GM18508 (cell line): ENCODE measurements at regions not wholly inside any gene's neighbourhood (a gene's known extent, or its start where the extent isn't known, plus 50 kb on each side); places are given as distances from the start of the nearest gene placed in this dataset.
"Not testable (repeated sequence)": the region's sequence is repeated elsewhere in the genome, so short reads cannot be mapped to it uniquely, and the experiment has no call there.

Source experiments
- ATAC-seq: cut with Tn5 transposase; IDR thresholded peaks from one replicate; pipeline ENCODE4 v1.9.1; 2021; ENCODE audit warnings: moderate number of reproducible peaks; ENCODE audit not compliant: insufficient read depth, unreplicated experiment

DNA sequence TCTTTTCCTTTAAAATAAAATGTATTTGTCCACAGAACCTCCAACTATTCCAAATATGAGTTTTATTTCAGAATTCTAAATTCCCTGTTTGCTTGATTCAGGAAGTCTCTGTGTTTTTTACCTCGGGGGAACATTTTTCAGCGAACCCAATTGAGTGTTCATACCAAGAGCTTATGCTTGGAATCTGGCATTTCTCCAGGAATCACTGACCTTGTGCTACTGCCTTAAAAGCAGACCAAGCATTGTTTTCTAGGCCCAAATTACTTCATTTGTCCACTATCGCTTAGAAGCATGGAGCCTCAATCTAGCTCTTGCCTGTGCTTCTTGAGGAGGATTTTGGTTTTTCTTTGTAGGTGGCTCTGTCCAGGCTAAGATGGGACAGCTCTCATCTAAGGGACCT is 59.4 kb downstream of the EBLN1 start:
- no peak for ATAC-seq

DNA sequence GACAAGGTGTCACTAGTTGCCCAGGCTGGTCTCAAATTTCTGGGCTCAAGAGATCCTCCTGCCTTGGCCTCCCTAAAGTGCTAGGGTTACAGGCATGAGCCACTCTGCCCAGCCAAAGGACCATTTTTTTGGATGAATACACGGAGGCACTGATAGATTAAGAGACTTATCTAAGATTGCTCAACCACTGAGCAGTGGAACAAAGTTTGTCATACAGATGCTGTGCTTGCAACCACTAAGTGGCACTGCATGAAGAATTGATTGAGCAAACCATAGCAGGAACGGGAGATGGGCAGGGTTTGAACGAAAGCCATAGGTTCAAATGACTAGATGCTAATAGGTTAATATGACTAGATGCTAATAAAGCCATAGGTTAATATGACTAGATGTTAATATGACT is 61.1 kb downstream of the EBLN1 start:
- no peak for ATAC-seq

DNA sequence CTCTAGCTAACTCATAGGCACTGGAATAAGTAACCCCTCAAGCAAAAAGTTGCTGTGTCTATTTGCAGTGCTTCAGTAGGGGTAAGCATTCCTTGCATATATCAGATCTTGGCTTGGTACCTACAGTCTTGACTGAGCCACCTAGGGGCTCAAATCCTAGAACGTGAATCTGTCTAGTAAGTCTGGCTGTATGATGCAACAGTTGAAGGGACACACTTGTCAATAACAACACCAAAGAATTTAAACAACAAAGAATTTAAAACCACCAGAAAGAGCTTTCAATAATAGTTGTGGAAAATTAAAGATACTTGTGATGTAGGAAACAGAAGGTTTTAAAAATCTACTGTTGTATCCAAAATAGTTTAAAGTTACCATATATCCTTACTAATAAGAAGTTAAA is 65.4 kb downstream of the EBLN1 start:
- no peak for ATAC-seq

DNA sequence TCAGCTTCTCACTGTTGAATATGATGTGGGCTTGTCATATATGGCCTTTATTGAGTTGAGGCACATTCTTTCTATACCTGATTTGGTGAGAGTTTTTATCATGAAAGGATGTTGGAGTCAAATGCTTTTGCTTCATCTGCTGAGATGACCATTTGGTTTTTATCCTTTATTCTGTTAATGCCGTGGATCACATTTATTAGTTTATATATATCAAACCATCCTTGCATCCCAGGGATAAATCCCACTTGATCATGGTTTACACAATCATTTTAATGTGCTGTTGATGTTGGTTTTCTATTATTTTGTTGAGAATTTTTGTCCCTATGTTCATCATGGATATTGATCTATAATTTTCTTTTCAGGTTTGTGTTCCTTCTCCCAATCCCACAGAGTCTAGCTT is 67.0 kb downstream of the EBLN1 start:
- ATAC-seq, result no peak

DNA sequence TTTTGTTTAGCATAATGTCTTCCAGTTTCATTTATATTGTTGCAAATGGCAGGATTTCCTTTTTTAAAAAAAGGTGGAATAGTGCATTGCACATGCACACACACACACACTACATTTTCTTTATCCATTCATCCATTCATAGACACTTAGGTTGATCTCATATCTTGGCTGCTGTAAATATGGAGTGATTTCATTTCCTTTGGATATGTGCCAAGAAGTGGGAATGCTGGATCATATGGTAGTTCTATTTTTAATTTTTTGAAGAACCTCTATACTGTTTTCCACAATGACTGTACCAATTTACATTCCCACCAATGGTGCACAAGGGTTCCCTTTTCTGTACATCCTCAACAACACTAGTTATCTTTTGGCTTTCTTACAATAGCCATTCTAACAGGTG is 68.9 kb downstream of the EBLN1 start:
- no peak for ATAC-seq

DNA sequence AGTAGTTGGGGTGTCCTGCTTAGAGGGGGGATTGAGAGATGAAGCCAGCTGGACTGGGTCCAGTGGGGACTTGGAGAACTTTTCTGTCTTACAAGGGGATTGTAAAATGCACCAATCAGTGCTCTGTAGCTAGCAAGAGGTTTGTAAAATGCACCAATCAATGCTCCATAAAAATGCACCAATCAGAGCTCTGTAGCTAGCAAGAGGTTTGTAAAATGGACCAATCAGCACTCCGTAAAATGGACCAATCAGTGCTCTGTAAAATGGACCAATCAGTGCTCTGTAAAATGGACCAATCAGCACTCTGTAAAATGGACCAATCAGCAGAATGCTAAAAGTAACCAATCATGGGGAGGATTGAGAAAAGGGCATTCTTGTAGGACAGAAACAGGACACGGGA is 71.9 kb downstream of the EBLN1 start:
- ATAC-seq, result not testable (repeated sequence)

DNA sequence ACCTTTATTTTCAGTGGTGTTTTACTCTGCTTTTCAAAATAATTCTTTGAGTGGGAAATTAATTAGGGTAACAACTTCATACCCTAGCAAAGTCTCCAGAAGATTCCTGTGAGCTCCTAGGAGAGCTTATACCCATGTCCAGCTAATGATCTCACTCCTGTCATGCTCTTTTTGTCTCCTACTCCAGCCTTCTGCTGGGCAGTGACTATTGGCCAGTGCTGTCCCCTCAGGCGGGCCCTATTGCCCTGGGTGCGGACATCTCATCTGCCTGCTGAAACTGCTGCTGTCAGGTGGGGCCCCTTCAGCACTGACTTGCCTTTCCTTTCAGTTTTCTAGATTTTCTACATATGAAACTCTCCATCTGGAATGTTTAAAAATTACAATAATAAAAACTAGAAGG is 80.3 kb downstream of the EBLN1 start:
- ATAC-seq, result no peak

DNA sequence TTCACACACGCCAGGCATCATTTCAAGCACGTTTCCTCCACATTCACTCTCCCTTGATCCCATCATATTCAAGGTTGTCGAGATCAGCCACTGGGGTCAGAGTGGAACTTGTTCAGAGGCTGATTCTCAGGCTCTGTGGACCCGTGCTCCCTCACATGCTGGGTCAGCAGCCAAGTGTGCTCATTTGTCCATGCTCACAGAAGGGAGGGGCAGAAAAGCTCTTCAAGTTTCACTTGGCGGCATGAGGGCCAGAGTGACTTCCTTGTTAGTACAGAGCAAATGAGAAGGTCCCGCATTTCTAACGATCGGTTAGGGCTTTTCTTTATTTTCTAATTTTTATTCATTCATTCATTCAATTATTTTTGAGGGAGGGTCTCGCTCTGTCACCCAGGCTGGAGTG is 82.2 kb downstream of the EBLN1 start:
- no peak for ATAC-seq

DNA sequence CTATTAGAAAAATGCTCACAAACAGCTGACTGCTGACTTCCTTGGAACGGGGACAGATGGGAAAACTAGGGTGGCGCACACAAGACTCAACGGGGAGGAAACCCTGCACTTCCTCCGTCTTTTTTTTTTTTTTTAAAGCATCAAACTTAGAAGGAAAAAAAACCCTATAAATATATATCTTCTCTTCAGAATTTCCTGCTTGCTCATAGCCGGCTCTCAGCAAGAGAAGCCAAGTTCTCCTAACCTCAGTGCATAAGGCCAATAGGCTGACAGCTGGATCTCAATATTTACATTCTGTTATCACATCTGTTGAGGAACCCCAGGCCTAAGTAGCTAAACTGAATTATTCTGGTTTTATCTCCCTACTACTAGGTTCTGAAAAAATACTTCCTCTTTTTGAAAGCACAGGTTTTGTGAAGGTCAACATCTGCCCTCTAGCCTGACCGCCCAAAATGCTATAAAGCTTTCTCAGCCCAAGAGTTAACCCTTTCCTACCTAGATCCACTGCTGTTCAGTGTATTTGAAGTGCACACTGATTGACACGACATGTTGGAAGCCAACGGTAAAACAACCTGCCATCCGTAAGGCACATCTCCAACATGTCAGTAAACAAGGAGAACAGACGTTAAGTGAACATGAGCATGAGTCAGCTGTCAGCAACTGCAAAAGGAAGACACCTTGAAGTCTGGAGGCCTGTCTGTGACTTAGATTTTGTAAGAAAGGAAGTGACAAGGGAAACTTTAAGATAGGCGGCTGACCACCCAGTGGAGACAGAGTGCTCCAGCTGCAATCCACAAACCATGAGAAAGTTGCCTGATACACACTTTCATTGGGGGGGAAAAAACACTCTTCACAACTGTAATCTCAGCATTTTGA is 83.8 kb downstream of the EBLN1 start:
- ATAC-seq, result peak; percentile 83

DNA sequence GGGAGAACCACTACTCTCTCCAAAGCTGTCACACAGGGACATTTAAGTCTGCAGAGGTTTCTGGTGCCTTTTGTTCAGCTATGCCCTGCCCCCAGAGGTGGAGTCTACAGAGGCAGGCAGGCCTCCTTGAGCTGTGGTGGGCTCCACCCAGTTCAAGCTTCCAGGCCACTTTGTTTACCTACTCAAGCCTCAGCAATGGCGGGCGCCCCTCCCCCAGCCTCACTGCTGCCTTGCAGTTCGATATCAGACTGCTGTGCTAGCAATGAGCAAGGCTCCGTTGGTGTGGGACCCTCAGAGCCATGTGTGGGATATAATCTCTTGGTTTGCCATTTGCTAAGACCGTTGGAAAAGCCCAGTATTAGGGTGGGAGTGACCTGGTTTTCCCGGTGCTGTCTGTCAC is 87.0 kb downstream of the EBLN1 start:
- not testable (repeated sequence) for ATAC-seq

DNA sequence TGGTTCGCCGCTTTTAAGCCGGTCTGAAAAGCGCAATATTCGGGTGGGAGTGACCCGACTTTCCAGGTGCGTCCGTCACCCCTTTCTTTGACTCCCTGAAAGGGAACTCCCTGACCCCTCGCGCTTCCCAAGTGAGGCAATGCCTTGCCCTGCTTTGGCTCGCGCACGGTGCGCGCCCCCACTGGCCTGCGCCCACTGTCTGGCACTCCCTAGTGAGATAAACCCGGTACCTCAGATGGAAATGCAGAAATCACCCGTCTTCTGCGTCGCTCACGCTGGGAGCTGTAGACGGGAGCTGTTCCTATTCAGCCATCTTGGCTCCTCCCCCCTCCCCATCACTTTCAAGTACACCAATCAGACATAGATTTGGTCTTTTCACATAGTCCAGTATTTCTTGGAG is 88.2 kb downstream of the EBLN1 start:
- not testable (repeated sequence) for ATAC-seq

DNA sequence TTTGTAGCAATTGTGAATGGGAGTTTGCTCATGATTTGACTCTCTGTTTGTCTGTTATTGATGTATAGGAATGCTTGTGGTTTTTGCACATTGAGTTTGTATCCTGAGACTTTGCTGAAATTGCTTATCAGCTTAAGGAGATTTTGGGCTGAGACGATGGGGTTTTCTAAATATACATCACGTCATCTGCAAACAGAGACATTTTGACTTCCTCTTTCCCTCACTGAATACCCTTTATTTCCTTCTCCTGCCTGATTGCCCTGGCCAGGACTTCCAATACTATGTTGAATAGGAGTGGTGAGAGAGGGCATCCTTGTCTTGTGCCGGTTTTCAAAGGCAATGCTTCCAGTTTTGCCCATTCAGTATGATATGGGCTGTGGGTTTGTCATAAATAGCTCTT is 96.6 kb downstream of the EBLN1 start:
- not testable (repeated sequence) for ATAC-seq

DNA sequence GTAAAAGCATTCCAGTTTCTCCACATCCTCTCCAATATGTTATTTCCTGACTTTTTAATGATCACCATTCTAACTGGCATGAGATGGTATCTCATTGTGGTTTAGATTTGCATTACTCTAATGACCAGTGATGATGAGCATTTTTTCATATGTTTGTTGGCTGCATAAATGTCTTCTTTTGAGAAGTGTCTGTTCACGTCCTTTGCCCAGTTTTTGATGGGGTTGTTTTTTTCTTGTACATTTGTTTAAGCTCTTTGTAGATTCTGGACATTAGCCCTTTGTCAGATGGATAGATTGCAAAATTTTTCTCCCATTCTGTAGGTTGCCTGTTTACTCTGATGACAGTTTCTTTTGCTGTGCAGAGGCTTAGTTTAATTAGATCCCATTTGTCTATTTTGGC is 97.7 kb downstream of the EBLN1 start:
- not testable (repeated sequence) for ATAC-seq

DNA sequence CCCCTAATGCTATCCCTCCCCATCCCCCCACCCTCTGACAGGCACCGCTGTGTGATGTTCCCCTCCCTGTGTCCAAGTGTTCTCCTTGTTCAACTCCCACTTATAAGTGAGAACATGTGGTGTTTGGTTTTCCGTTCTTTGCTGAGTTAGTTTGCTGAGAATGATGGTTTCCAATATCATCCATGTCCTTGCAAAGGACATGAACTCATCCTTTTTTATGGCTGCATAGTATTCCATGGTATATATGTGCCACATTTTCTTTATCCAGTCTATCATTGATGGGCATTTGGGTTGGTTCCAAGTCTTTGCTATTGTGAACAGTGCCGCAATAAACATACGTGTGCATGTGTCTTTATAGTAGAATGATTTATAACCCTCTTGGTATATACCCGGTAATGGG is 98.2 kb downstream of the EBLN1 start:
- not testable (repeated sequence) for ATAC-seq

DNA sequence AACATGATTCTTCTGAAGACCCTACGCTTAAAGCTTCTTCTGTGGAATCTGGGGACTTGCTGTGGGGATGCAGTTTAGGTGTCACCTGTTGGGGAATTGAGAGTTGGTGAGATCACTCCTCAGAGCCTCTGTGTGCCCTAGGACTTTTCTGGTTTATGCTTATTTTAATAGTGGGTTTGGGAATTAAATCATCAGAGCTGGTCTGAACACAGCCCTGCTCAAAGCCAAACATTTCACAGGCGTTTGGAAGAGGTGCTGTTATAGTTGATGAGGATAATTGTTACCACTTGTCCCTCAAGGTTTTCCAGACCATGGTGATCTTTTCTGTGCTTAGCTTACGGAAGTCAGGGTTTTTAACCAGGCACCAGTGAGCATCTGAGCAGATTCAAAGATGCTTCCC is 106.1 kb downstream of the EBLN1 start:
- ATAC-seq, result no peak

DNA sequence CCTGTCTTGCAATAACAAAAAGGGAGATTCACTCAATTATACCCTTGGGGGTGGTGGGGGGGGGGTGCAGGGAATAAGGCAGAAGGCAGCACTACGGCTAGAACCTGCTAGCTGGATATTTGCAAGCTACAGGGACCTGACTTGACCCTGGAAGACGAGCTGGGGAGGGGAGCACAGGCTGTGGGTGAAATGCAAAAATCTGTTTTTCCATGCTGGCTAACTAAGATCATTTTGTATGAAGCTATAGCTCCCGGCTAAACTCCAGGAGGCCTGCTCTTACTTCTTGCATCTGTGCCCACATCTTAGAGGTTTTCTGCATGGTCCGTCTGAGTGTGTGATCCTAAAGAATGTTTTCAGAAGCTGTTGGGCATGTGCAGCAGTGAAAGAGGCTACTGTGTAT is 106.6 kb downstream of the EBLN1 start:
- ATAC-seq, result no peak

DNA sequence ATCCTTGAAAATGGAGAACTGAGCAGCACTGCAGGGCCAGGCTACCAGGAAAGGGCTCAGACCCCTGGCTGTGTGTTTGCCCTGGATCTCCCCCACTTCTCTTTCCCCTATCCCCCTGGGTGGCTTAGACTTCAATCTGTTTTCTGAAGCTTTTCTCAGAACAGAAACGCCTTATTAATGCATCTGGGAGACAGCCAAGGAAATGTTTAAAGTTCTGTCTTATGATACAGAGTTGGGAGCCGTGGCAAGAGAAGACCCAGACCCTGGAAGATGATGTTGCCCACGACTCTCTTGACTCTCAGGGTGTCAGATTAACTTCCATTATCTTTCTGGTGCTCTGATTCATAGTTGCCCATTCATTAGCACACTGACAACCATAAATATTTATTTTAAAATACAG is 107.1 kb downstream of the EBLN1 start:
- no peak for ATAC-seq

DNA sequence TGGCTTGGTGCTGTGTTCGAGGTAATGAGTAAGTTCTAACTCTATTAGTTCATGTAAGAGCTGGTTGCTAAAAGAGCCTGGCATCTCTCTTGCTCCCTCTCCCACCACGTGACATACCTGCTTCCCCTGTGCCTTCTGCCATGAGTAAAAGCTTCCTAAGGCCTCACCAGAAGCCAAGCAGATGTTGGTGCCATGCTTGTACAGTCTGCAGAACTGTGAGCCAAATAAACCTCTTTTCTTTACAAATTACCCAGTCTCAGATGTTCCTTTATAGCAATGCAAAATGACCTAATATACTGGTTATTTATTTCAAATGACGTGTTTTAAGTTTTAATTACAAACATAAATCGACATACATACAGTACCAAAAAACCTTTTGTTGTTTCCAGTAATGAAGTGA is 101.7 kb upstream of the DNAJC1 start:
- ATAC-seq, result no peak

DNA sequence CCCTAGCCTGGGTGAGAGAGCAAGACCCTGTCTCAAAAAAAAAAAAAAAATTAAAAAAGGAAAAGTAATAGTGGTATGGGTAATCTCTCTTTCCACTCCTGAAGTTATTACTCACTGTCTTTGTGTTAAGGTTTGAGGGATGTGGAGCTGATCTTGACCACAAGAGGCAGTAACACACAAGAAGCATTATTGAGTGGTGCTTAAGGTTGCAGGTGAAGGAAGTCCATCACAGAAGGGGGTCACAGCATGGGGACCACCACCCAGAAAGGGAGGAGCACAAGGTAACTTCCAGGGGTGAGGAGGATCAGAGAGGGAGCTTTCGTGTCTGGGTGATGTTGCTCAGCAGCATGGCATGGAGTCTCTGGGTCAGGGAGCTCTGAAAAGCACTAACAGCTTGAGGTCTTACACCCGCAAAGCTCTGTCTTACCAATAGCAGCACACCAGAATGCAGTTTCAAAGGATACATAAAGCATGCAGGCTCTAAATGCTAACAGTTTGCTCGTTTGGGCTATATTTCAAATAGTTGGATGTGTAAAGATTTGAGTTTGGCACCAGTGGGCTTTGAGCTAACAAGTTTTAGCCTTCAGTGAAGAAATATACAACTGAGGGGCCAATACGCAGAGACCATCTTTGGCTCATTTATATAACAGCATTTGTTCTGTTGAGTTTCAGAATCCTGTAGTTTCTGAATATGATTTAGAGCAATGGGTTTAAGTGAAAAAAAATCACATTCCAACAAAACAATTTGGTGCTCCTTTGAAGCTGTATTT is 100.4 kb upstream of the DNAJC1 start:
- no peak for ATAC-seq

DNA sequence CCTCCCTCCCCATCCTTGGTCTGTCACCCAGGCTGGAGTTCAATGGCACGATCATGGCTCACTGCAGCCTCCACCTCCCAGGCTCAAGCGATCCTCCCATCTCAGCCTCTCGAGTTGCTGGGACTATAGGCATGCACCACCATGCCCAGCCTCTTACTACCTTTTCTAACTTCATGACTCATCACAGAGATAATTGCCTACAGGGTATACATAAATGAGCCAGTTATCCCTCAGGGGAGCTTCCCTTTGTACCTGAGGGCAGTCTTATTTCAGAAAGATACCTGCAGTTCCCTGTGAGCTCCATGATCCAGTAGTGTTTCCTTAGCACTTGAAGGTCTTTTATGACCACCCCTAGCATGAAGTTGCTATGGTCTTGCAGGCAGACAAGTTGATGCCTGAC is 94.2 kb upstream of the DNAJC1 start:
- no peak for ATAC-seq

DNA sequence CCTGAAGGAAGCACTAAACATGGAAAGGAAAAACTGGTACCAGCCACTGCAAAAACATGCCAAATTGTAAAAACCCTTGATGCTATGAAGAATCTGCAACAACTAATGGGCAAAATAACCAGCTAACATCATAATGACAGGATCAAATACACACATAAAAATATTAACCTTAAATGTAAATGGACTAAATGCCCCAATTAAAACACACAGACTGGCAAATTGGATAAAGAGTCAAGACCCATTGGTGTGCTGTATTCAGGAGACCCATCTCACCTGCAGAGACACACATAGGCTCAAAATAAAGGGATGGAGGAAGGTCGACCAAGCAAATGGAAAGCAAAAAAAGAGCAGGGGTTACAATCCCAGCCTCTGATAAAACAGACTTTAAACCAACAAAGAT is 87.7 kb upstream of the DNAJC1 start:
- ATAC-seq, result not testable (repeated sequence)

DNA sequence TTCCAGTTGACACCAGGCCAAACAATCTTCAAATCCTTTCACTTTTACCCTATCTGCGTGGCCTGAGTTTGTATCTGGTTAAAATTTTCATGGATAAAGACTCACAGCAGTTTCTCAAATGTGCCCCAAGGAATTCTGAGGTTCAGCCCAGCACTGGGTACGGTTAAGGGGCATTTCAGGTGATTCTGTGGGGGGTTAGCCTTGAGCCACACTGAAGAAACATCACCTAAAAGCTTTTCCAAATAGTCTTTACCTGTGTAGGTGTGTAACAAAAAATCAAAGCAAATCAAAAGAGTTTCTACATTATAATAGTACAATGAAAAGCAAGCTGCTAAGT is 83.8 kb upstream of the DNAJC1 start:
- ATAC-seq, result no peak
